Breast epithelium (tissue), 3 donors: ENCODE measurements at regions not wholly inside any gene's neighbourhood (a gene's known extent, or its start where the extent isn't known, plus 50 kb on each side); places are given as distances from the start of the nearest gene placed in this dataset.

ENCODE experiments used
- POLR2A ChIP-seq: fragments of 450-650 bp; IDR thresholded peaks from one replicate; pipeline ENCODE4 v1.6.1; 2016; ENCODE audit warnings: antibody characterized with exemption, mild to moderate bottlenecking, moderate library complexity
- POLR2AphosphoS5 ChIP-seq, 3 donors: sonication (generic); formaldehyde crosslinking; IDR thresholded peaks; one replicate each; pipeline ENCODE4 v1.6.1; 2017; ENCODE audit warnings: antibody characterized with exemption in 3 of 3
- TF ChIP-seq, protein P1 (sequence below), 3 donors: fragments of 450-650 bp; IDR thresholded peaks; one replicate each; pipeline ENCODE4 v1.5.1; 2016 to 2017; ENCODE audit warnings: antibody characterized with exemption in 3 of 3, mild to moderate bottlenecking in 3 of 3, moderate library complexity in 3 of 3

GRCh38 chr18:47602273-47602897 lies 328.1 kb downstream of the SMAD2 start:
- TF ChIP-seq POLR2A, result no peak
- TF ChIP-seq, protein P1, sequence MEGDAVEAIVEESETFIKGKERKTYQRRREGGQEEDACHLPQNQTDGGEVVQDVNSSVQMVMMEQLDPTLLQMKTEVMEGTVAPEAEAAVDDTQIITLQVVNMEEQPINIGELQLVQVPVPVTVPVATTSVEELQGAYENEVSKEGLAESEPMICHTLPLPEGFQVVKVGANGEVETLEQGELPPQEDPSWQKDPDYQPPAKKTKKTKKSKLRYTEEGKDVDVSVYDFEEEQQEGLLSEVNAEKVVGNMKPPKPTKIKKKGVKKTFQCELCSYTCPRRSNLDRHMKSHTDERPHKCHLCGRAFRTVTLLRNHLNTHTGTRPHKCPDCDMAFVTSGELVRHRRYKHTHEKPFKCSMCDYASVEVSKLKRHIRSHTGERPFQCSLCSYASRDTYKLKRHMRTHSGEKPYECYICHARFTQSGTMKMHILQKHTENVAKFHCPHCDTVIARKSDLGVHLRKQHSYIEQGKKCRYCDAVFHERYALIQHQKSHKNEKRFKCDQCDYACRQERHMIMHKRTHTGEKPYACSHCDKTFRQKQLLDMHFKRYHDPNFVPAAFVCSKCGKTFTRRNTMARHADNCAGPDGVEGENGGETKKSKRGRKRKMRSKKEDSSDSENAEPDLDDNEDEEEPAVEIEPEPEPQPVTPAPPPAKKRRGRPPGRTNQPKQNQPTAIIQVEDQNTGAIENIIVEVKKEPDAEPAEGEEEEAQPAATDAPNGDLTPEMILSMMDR (IDR thresholded peaks at IDR 0.05), result no peak
- no peak for TF ChIP-seq POLR2AphosphoS5 (IDR thresholded peaks at IDR 0.05)
